Vagina (tissue), 2 donors: ENCODE measurements at regions not wholly inside any gene's neighbourhood (a gene's known extent, or its start where the extent isn't known, plus 50 kb on each side); places are given as distances from the start of the nearest gene placed in this dataset.
"Not testable (repeated sequence)": the region's sequence is repeated elsewhere in the genome, so short reads cannot be mapped to it uniquely, and the experiment has no call there.

Experiments used
- POLR2A ChIP-seq, 2 donors: fragments of 450-650 bp; IDR thresholded peaks; one replicate each; pipeline ENCODE4 v1.6.1; 2017; ENCODE audit warnings: antibody characterized with exemption in 2 of 2, mild to moderate bottlenecking in 2 of 2, moderate library complexity in 2 of 2
- POLR2AphosphoS5 ChIP-seq, 2 donors: sonication (generic); formaldehyde crosslinking; IDR thresholded peaks; one replicate each; pipeline ENCODE4 v1.9.0; 2017; ENCODE audit warnings: antibody characterized with exemption in 2 of 2, mild to moderate bottlenecking in 2 of 2, low read depth in 1 of 2; ENCODE audit not compliant: insufficient read depth in 1 of 2
- TF ChIP-seq, protein P1 (sequence below), 3 experiments: fragments of 450-650 bp in 2 of 3; fragments of 200-600 bp in 1 of 3; sonication (generic) in 1 of 3; IDR thresholded peaks; one replicate each; pipeline ENCODE4 v1.5.1; 2017 to 2019; ENCODE audit warnings: antibody characterized with exemption in 3 of 3, mild to moderate bottlenecking in 2 of 3, moderate library complexity in 2 of 3

- TF ChIP-seq, protein P1, sequence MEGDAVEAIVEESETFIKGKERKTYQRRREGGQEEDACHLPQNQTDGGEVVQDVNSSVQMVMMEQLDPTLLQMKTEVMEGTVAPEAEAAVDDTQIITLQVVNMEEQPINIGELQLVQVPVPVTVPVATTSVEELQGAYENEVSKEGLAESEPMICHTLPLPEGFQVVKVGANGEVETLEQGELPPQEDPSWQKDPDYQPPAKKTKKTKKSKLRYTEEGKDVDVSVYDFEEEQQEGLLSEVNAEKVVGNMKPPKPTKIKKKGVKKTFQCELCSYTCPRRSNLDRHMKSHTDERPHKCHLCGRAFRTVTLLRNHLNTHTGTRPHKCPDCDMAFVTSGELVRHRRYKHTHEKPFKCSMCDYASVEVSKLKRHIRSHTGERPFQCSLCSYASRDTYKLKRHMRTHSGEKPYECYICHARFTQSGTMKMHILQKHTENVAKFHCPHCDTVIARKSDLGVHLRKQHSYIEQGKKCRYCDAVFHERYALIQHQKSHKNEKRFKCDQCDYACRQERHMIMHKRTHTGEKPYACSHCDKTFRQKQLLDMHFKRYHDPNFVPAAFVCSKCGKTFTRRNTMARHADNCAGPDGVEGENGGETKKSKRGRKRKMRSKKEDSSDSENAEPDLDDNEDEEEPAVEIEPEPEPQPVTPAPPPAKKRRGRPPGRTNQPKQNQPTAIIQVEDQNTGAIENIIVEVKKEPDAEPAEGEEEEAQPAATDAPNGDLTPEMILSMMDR (IDR thresholded peaks at IDR 0.05): not testable (repeated sequence)
- not testable (repeated sequence) for TF ChIP-seq POLR2AphosphoS5 (IDR thresholded peaks at IDR 0.05; ENCODE audit: insufficient read depth in 1 of 2, low read depth in 1 of 2); POLR2A (IDR thresholded peaks at IDR 0.05)
Observed at GRCh38 chr2:209312450-209312849, 111.4 kb upstream of the MAP2 start.
